ENCODE measurements at regions not wholly inside any gene's neighbourhood (a gene's known extent, or its start where the extent isn't known, plus 50 kb on each side); places are given as distances from the start of the nearest gene placed in this dataset.

DNA sequence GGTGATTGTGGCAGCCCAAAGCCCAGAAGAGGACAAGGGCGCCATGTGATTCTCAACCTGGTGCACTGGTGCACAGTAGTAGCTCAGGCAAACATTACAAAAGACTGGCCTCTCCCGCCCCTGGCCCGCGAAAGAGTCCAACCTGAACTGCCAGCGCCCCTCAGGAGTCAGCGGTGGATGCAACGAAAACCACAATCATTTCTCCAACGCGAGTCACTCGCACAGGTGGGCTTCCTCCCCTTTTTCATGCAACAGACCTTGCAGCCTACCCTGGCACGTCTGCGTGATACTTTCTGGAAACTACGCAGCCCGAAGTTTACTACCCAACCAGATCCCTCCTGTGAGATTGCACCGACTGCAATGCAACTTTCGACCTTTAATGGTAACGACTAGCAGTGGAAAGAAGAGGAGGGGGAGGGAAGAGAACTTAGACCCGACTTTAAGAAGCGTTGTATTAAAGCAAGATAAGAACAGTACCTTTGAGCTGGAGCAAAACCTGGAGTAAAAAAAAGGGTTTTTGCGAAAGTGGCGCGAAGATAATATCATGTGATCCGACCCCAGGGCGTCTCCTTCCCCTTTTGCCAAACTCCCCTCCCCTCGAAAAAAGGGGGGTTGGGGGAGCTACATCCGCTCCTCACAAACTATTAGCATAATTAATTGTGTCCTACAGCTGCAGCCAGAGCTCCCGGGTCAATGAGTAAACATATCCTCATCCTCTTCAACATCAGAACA, 63.3 kb upstream of the CCDC160 start:
- no peak overlapping the region for H3K4me3 ChIP-seq (replicated peaks; ENCODE audit: low read depth, low read length)

GRCh38 chrX:134174273-134174660, 62.7 kb upstream of the CCDC160 start:
- no peak for TF ChIP-seq CTCF (IDR thresholded peaks at IDR 0.05; ENCODE audit: low read depth, low read length, missing control alignments)
- no peak for DNase-seq (ENCODE audit: extremely low read depth, low read depth)
- H3K4me3 ChIP-seq (replicated peaks; ENCODE audit: low read depth, low read length): no peak overlapping the region

More for the DNA sequence above, 63.3 kb upstream of the CCDC160 start:
- TF ChIP-seq CTCF (IDR thresholded peaks at IDR 0.05; ENCODE audit: low read depth, low read length, missing control alignments): no peak
- no peak for DNase-seq (ENCODE audit: extremely low read depth, low read depth)

GRCh38 chrX:134174859-134175258, 62.1 kb upstream of the CCDC160 start:
- H3K4me3 ChIP-seq (replicated peaks; ENCODE audit: low read depth, low read length): no peak overlapping the region
- no peak for DNase-seq (ENCODE audit: extremely low read depth, low read depth)
- TF ChIP-seq CTCF (IDR thresholded peaks at IDR 0.05; ENCODE audit: low read depth, low read length, missing control alignments): no peak

DNA sequence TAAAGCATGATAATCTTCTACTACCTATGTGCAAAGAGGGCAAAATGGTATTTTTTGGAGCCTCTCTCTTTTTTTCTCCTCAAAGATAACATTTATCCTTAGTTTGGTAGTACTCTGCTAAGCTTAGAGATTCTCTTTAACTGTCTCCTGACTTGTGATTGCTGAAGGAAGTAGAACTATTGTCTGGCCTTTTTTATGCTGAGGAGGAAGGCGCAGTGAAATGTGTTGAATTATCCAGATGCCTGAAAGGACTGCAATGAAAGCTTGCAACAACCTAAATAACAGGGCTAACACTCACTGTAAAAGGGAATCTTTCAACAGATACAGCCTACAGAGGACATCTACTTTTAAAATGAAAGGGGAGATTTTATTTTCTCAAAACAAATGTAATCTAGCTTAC, 59.5 kb upstream of the CCDC160 start:
- H3K4me3 ChIP-seq (replicated peaks; ENCODE audit: low read depth, low read length): no peak overlapping the region
- no peak for TF ChIP-seq CTCF (IDR thresholded peaks at IDR 0.05; ENCODE audit: low read depth, low read length, missing control alignments)
- DNase-seq (ENCODE audit: extremely low read depth, low read depth): no peak

GRCh38 chrX:134180601-134181274, 56.2 kb upstream of the CCDC160 start:
- no peak overlapping the region for H3K4me3 ChIP-seq (replicated peaks; ENCODE audit: low read depth, low read length)
- no peak for TF ChIP-seq CTCF (IDR thresholded peaks at IDR 0.05; ENCODE audit: low read depth, low read length, missing control alignments)
- no peak for DNase-seq (ENCODE audit: extremely low read depth, low read depth)

DNA sequence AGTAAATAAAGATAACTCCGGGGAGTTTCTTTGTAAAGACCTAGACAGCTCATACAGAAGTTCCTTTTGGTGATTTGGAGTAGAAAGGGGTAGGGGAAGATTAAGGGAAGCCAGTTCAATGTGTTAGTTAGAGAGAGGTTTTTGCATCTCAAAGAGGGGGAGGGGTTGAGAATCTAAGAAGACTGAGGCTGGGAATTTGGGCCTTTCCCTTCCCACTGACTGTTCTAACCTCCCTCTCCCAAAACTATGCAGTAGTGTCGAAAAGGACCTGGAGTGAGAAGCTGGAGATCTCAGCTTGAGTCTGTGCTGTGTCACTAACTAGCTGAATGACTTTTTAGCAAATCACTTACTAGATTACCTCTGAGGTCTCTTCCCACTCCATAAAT, 55.7 kb upstream of the CCDC160 start:
- DNase-seq (ENCODE audit: extremely low read depth, low read depth): no peak
- TF ChIP-seq CTCF (IDR thresholded peaks at IDR 0.05; ENCODE audit: low read depth, low read length, missing control alignments): no peak
- H3K4me3 ChIP-seq (replicated peaks; ENCODE audit: low read depth, low read length): no peak overlapping the region
